Mucosa of gallbladder (tissue), 1 donor: ENCODE measurements at regions not wholly inside any gene's neighbourhood (a gene's known extent, or its start where the extent isn't known, plus 50 kb on each side); places are given as distances from the start of the nearest gene placed in this dataset.
"Not testable (repeated sequence)": the region's sequence is repeated elsewhere in the genome, so short reads cannot be mapped to it uniquely, and the experiment has no call there.

ENCODE experiments used
- DNase-seq: peaks from one replicate; pipeline ENCODE4 v3.0.0-alpha.2; 2020; ENCODE audit warnings: low spot score
- donor health status: DM: no; HTN: no; CAD: no.

DNA sequence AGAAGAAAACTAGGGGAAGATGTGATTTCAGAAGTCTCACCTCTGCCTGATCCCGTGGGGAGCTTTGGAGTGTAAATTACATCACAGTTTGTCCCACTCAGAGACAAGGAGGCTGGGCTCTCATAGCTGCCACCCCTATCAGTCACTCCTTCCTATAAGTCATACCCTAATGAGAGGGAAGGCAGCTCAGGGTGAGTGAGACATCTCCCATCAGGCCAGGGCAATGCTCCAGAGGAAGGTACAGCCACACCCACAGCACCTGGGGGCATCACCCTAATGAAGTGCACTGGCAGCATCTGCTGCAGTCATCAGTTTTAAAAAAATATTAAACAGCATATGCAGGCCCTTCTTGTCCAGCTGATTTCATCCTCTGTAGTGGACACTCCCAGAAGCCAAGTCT lies 223.1 kb upstream of the NBPF12 start:
- DNase-seq: not testable (repeated sequence)

- DNase-seq: peak; percentile 12
Measured at GRCh38 chr1:146710838-146711521, 227.1 kb upstream of the NBPF12 start.

DNA sequence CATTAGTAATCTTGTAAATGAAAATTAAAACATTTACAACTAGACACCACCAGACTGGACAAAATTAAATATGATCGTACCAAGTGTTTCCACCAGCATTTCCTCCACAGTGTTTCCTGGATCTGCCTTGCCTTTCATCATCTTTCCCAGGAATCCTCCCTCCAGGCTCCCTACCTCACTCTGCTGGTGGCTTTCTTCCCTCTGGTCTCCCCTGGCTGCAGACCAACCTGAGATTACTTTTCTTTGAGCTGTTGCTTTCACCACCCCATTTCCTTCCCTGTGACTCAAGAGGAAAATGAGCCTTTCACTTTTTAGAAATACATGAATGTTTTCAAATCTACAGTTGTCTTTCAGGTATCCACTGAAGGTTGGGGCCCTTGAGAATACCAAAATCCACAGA lies 228.8 kb upstream of the NBPF12 start:
- not testable (repeated sequence) for DNase-seq

DNA sequence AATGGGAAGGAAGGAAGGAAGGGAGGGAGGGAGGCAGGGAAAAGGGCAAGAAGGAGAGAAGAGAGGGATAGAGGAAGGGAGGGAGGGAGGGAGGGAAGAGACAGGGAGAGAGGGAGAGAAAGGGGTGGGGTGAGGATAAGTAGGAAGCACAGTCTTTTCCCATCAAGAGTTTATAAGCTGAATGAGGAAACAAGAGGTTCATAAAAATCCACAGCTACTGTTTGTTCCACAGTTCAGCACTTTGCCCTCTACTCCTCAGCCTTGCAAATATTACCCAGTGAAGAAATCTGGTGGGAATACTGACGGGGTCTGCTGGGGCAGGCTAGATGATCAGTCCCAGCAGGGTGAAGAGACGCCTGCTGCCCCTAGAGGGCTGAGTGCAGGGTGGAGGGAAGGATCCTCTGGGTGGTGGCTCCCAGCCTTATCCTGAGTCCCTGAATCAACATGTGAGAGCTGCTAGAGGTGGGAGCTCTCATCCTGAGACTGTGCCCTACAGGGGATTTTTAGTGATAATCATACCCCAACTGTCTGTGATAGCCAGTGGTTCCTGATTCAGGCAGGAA lies 233.9 kb upstream of the NBPF12 start:
- DNase-seq: not testable (repeated sequence)

GRCh38 chr1:146701320-146701719 lies 236.8 kb upstream of the NBPF12 start:
- DNase-seq: not testable (repeated sequence)

- DNase-seq: not testable (repeated sequence)
Measured at GRCh38 chr1:146695388-146695787, 242.7 kb upstream of the NBPF12 start.

DNA sequence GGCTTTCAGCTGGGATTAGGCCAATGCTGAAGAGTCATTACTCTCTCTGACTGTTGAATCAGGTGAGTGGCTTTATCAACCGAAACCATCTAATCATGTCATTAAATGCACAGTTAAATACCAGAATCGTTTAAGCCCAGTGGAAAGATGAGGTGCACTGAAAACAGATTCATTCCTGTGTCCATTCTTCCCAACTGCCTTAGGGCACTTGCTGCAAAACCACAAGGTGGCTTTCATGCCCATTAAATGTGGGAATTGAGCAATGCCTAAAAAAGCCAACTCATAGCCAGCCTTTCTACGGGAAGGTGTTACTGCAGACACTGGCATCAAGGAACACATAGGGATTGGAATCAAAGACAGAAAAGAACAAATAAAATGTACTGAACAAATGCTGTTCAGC lies 246.3 kb upstream of the NBPF12 start:
- not testable (repeated sequence) for DNase-seq

GRCh38 chr1:146688893-146689292 lies 249.2 kb upstream of the NBPF12 start:
- not testable (repeated sequence) for DNase-seq

DNA sequence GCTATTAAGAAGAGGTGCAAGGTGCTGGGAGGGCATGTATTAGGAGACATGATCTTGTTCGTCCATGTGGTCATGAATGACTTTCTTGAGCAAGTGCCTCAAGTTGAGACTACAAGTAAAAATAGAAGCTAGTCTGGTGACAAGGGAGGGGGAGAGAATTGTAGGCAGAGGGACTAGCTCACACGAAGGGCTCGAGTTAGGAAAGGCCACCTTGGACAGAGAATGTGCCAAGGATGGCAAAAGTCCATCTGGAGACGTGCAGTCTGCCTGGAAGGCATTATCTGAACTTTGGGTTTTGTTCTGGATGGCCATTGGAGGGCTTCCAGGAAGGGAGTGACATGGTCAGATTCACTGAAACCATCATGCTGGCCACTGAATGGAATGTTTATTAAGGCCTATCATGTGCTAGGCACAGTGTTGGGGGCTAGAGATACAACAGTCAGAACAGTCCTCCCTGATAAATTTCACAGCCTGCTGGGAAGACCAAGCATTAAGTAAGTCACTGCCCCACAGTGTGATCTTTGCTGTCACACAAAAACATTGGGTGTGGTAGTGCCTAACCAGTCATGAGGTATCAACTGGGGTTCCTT lies 251.3 kb upstream of the NBPF12 start:
- DNase-seq: not testable (repeated sequence)

GRCh38 chr1:146683126-146683429 lies 255.0 kb upstream of the NBPF12 start:
- DNase-seq: not testable (repeated sequence)

DNA sequence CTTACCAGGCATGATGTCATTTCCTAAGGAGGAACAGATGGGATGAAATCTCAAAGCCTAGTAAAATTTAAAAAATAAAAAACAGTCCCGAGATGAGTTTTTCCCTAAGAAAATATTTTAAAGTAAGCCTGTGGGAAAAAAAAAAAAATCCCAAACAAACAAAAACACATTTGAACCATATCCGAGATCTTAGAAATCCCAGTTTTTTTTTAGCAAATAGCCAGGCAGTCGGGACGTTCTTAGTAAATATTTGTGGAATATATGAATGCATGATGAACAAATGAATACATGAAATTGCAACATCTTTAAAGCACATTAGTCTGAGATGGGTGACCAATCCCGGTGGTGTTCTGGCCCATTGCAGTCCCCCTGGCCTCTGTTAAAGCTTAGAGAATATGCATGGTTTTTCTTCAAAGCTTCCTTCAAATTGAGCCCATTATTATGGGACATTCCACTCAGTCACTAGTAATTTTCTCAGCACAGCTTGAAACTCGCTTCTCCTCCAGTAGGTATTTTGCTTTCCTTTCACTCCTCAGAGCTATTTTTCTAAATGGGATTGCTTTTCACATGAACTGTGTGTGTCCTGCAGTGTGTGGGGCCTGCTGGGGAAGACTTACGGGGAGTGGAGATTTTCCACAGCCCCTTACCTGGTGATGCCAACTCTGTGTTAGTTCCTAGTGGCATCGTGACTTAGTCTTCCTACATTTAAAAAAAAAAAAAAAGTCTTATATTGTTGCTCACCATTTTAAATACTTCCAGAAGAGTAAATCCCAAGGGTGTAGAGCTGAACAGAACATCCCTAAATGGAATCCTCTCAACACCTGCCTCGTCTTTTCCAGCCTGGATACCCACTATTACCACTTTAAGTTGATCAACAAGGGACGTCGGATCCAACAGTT lies 255.6 kb upstream of the NBPF12 start:
- DNase-seq: not testable (repeated sequence)

- DNase-seq: not testable (repeated sequence)
Measured at GRCh38 chr1:146673729-146674299, 264.3 kb upstream of the NBPF12 start.

GRCh38 chr1:146672608-146673007 lies 265.5 kb upstream of the NBPF12 start:
- not testable (repeated sequence) for DNase-seq

DNA sequence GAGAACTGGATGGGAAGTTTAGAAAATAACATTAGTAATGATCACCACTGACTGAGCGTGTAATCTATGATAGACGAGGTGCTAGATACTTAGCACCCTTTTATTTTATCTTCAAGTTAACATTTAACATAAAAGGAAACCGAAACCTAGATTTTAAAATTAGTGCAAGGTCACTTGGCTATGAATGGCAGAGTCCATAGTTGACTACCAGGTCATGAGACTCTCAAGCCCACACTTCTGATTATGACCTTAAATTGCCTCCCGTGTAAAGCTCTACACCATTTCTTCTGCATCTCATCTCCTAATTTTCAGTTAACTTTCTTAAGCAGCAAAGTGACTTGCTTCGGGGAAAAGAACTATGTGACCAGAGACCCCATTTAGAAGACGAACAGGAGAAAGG lies 266.5 kb upstream of the NBPF12 start:
- DNase-seq: not testable (repeated sequence)

DNA sequence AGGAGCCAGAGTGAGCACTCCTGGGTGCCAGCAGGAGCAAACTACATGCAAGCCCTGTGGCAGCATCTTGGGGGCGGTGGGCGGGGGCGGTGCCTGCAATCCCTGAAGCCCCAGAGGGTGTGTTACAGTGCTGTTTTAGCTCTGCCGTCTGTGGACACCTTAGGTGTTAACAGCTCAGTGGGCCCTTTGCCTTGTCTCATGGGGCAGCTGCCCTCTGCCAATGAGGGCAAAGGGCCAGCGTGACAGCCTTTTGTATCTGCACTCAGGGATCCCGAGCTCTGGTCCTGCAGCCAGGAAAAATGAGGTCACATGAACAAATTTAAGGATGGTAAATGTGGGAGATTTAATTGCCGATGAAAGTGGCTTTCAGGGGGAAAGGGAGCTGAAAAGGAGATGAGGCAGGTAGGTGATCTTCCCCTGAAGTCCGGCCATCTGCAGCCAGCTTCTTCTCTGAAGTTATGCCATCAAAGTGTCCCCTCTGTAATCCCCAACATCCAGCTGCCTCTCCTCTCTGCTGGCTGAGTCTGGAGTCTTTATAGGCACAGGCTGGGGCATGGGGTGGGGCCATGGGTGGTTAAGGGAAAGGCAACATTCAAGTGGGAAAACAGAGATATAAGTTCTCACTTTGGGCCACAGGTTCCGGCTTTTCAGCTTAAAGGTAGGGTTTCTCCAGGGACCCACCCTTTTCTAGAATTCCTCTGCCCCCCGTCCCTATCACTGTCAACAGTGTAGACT lies 267.1 kb upstream of the NBPF12 start:
- not testable (repeated sequence) for DNase-seq

DNA sequence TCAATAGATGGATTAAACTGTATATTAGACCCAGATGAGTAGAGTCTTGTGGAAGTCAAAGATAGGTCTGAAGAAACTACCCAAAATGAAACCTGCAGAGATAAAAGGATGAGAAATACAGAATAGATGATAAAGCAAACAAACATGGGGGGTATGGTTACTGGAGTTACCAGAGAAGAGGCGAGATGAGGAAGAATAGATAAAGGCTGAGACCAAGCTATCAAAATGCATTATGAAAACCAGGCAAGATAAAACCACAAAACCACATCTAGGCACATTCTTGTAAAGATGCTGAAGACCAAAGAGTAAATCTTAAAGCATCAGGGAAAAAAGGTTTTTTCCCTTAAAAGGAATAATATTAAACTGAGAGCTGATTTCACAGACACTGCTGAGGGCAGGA lies 271.8 kb upstream of the NBPF12 start:
- DNase-seq: not testable (repeated sequence)

- DNase-seq: not testable (repeated sequence)
Measured at GRCh38 chr1:146660242-146660641, 277.9 kb upstream of the NBPF12 start.

DNA sequence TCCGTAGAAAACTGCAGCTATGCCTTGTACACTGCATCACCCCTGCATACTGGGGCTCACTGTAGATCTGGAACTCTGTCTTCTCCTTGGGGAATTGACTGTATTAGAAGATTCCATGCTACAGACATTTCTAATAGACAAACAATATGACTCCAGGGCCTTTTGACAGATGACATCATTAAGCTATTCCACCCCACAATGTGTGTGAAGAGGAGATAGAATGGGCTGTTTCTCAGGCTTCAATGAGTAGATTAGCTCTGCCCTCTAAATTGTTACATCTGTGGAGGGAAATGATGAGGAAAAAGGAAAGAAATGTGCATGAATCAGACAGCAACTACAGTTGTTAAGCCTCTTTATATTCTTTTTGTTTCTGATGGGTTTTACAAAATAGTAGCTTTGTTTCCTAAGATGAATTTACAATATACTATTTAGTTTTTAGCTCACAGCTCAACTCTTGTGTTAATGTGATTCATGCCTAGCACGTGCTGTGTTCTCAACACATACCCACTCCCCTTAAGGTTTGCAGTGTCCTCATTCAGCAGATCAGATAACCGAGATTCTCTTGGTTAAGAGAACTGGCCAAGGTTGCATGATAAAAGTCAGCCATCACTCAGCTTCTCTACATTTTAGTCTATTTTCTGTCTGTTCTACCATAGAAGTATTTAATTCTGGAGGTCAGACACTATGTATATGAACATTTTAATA lies 281.6 kb upstream of the NBPF12 start:
- DNase-seq: not testable (repeated sequence)

DNA sequence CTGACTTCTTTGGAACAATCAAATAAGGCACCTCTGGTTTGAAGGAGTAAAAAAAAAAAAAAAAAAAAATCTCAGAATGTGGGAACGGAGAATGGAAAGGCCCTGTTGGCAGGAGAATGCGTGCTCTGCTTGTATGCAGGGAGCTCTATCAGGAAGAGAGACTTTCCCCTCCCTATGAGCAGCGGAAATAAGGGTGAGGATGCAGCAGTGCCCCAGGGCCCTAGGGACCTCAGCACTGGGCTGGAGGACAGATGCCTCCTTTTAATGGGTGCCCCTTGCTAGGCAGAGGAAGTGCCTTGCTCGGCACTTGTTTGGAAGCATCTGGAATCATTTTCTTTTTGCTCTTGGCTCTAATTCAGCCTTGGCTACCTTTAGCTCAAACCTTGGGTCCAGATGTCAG lies 283.4 kb upstream of the NBPF12 start:
- not testable (repeated sequence) for DNase-seq

DNA sequence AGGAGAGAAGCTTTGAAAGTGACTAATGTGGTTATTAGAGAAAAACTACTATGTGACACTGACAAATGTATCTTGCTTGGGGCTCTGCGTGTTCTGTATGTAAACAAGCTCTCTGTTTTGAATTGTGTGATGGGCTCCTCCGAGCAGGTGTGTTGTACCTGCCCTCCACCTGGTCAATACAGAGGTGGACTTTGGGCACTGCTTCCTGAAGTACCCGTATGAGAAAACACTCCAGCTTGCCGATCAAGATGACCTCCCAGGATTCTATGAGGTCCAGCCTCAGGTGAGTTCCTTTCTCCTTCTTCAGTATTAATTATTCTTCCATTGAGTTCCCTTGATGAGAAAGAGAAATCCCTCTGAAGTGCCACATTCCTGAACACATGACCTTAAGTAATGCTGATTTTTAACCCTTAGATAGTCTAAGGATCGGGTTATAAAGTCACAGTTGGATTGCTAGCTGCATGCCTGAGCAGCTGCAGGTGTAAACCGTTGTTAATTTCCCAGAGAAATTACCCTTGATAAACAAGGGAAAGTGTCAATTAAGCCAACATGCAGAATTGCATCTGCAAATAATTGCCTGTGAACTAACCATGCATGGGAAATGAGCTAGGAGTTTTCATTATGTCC lies 292.0 kb upstream of the NBPF12 start:
- DNase-seq: not testable (repeated sequence)
